ENCODE measurements at regions not wholly inside any gene's neighbourhood (a gene's known extent, or its start where the extent isn't known, plus 50 kb on each side); places are given as distances from the start of the nearest gene placed in this dataset.

DNA sequence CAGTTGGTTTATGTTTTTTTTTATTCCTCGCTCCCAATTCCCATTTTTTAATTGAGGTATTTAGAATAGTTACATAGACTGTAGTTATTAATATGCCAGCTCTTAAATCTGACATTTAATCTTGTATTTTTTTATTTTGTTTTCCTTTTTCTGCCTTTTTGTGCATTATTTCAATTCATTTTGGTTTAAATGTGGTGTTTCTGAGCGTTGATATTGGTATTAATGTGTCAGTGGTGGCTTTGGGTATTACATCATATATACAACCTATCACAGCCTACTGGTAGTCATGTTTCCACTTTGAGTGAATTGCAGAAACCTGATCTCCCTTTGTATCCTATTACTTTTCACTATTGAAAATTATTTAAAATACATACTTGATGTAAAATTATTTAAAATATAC is 1027.3 kb downstream of the KCNT2 start:
- H3K27me3 ChIP-seq, result no peaks in the 10 kb centered on the region
- no peak overlapping the region for H3K4me2 ChIP-seq
- H3F3A ChIP-seq (ENCODE audit: low read depth), result no peaks in the 10 kb centered on the region
- H3K27me3 Mint-ChIP-seq (ENCODE audit: insufficient read depth, low read depth), result no peaks in the 10 kb centered on the region
- H3K36me3 Mint-ChIP-seq, result no peaks in the 10 kb centered on the region
- H3K4me1 ChIP-seq, result peaks cover 3% of the 10 kb centered on the region
- H3K4me1 Mint-ChIP-seq, result no peaks in the 10 kb centered on the region
- H3K27ac Mint-ChIP-seq, result no peak overlapping the region
- H3K79me2 ChIP-seq (ENCODE audit: low read depth), result no peaks in the 10 kb centered on the region
- H3K4me3 Mint-ChIP-seq, result no peak overlapping the region
- DNase-seq (ENCODE audit: low spot score), result no peak
- TF ChIP-seq EZH2phosphoT487 (IDR thresholded peaks at IDR 0.05), result no peak
- TF ChIP-seq EZH2 (IDR thresholded peaks at IDR 0.05), result no peak
- TF ChIP-seq, protein P1, sequence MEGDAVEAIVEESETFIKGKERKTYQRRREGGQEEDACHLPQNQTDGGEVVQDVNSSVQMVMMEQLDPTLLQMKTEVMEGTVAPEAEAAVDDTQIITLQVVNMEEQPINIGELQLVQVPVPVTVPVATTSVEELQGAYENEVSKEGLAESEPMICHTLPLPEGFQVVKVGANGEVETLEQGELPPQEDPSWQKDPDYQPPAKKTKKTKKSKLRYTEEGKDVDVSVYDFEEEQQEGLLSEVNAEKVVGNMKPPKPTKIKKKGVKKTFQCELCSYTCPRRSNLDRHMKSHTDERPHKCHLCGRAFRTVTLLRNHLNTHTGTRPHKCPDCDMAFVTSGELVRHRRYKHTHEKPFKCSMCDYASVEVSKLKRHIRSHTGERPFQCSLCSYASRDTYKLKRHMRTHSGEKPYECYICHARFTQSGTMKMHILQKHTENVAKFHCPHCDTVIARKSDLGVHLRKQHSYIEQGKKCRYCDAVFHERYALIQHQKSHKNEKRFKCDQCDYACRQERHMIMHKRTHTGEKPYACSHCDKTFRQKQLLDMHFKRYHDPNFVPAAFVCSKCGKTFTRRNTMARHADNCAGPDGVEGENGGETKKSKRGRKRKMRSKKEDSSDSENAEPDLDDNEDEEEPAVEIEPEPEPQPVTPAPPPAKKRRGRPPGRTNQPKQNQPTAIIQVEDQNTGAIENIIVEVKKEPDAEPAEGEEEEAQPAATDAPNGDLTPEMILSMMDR (IDR thresholded peaks at IDR 0.05), result peak; percentile 27
- H3K27ac ChIP-seq, result no peak overlapping the region
- H3K9ac ChIP-seq, result no peak overlapping the region
- no peaks in the 10 kb centered on the region for H3K9me3 Mint-ChIP-seq
- H4K20me1 ChIP-seq (ENCODE audit: low read depth), result no peaks in the 10 kb centered on the region
- H3K9me3 ChIP-seq (ENCODE audit: low read depth), result no peaks in the 10 kb centered on the region
- H2AFZ ChIP-seq (replicated peaks), result no peak overlapping the region
- H3K36me3 ChIP-seq, result no peaks in the 10 kb centered on the region
- H3K4me3 ChIP-seq, result no peak overlapping the region

DNA sequence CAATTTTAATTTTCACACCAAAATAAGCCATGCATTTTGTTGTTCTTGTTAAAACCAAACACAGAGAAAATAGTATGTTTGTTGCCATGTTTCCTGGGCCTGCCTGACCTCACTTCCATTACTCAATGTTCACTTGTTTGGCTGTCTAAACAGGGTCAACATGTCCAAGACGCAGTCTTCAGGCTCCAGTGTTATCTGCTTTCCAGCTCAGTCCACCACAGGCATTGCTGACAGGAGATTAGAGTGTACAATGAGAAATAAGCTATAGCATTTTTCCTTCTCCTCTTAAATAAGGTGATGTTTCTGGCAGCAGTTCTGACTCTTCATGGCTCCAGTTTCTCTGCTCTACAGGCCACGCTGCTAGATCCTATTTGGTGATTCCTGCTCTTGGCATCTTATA is 1030.5 kb downstream of the KCNT2 start:
- H3K36me3 Mint-ChIP-seq, result no peaks in the 10 kb centered on the region
- H3K9me3 Mint-ChIP-seq, result peaks cover 2% of the 10 kb centered on the region
- DNase-seq (ENCODE audit: low spot score), result no peak
- Histone ChIP-seq H3K4me3 (no peak overlapping the region), H3K9ac (no peak overlapping the region), H3K79me2 (ENCODE audit: low read depth) (no peaks in the 10 kb centered on the region), H3K4me2 (no peak overlapping the region), H4K20me1 (ENCODE audit: low read depth) (no peaks in the 10 kb centered on the region), H3K27ac (no peak overlapping the region), H2AFZ (replicated peaks) (no peak overlapping the region), H3K36me3 (no peaks in the 10 kb centered on the region), H3K9me3 (ENCODE audit: low read depth) (no peaks in the 10 kb centered on the region), H3F3A (ENCODE audit: low read depth) (no peaks in the 10 kb centered on the region), H3K27me3 (no peaks in the 10 kb centered on the region), H3K4me1 (no peaks in the 10 kb centered on the region)
- no peak overlapping the region for H3K4me3 Mint-ChIP-seq
- no peaks in the 10 kb centered on the region for H3K27me3 Mint-ChIP-seq (ENCODE audit: insufficient read depth, low read depth)
- no peak overlapping the region for H3K27ac Mint-ChIP-seq
- TF ChIP-seq EZH2phosphoT487 (IDR thresholded peaks at IDR 0.05) (no peak), EZH2 (IDR thresholded peaks at IDR 0.05) (no peak)
- TF ChIP-seq, protein P1 (IDR thresholded peaks at IDR 0.05), result no peak
- H3K4me1 Mint-ChIP-seq, result no peaks in the 10 kb centered on the region

DNA sequence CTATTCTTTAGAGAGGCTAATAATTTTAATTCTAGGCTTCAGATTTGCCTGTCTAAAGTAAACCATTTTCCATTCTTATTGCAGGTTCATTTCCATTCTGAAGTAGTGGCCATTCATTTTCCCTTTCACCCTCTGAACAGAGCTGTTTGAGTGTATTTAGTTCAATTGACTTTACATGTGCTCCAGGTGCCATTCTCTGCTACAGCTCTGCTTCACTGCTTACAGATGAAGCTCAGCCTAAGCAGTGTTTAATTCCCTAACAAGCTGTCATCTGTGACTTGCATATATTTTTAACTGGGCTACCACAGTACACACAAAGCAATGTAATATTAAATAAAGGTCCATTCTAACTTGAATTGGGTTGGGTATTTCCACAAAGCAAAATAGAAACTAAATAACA is 1031.6 kb downstream of the KCNT2 start:
- H3K36me3 ChIP-seq, result no peaks in the 10 kb centered on the region
- no peak overlapping the region for H3K4me3 ChIP-seq
- no peaks in the 10 kb centered on the region for H3K9me3 ChIP-seq (ENCODE audit: low read depth)
- no peaks in the 10 kb centered on the region for H3F3A ChIP-seq (ENCODE audit: low read depth)
- DNase-seq (ENCODE audit: low spot score), result no peak
- H3K4me1 ChIP-seq, result no peaks in the 10 kb centered on the region
- H3K9me3 Mint-ChIP-seq, result peaks cover 4% of the 10 kb centered on the region
- H3K27me3 Mint-ChIP-seq (ENCODE audit: insufficient read depth, low read depth), result no peaks in the 10 kb centered on the region
- no peak overlapping the region for H2AFZ ChIP-seq (replicated peaks)
- H3K4me3 Mint-ChIP-seq, result no peak overlapping the region
- no peaks in the 10 kb centered on the region for H3K4me1 Mint-ChIP-seq
- no peaks in the 10 kb centered on the region for H3K36me3 Mint-ChIP-seq
- H3K79me2 ChIP-seq (ENCODE audit: low read depth), result no peaks in the 10 kb centered on the region
- no peaks in the 10 kb centered on the region for H3K27me3 ChIP-seq
- H3K4me2 ChIP-seq, result no peak overlapping the region
- no peak overlapping the region for H3K27ac Mint-ChIP-seq
- no peaks in the 10 kb centered on the region for H4K20me1 ChIP-seq (ENCODE audit: low read depth)
- no peak overlapping the region for H3K27ac ChIP-seq
- TF ChIP-seq, protein P1 (IDR thresholded peaks at IDR 0.05), result no peak
- no peak for TF ChIP-seq EZH2 (IDR thresholded peaks at IDR 0.05)
- TF ChIP-seq EZH2phosphoT487 (IDR thresholded peaks at IDR 0.05), result no peak
- H3K9ac ChIP-seq, result no peak overlapping the region

GRCh38 chr1:195574511-195574910 is 1033.7 kb downstream of the KCNT2 start:
- H3K4me1 Mint-ChIP-seq, result no peaks in the 10 kb centered on the region
- H3K4me3 Mint-ChIP-seq, result no peak overlapping the region
- no peak overlapping the region for H3K4me2 ChIP-seq
- H3K36me3 Mint-ChIP-seq, result no peaks in the 10 kb centered on the region
- H3K27me3 ChIP-seq, result no peaks in the 10 kb centered on the region
- peaks cover 4% of the 10 kb centered on the region for H3K9me3 Mint-ChIP-seq
- TF ChIP-seq, protein P1 (IDR thresholded peaks at IDR 0.05), result no peak
- no peak for TF ChIP-seq EZH2phosphoT487 (IDR thresholded peaks at IDR 0.05)
- no peak for TF ChIP-seq EZH2 (IDR thresholded peaks at IDR 0.05)
- H3K79me2 ChIP-seq (ENCODE audit: low read depth), result no peaks in the 10 kb centered on the region
- H3K36me3 ChIP-seq, result no peaks in the 10 kb centered on the region
- H3K27ac ChIP-seq, result no peak overlapping the region
- H4K20me1 ChIP-seq (ENCODE audit: low read depth), result no peaks in the 10 kb centered on the region
- no peak overlapping the region for H3K4me3 ChIP-seq
- H3K9ac ChIP-seq, result no peak overlapping the region
- no peak overlapping the region for H3K27ac Mint-ChIP-seq
- no peaks in the 10 kb centered on the region for H3K27me3 Mint-ChIP-seq (ENCODE audit: insufficient read depth, low read depth)
- no peaks in the 10 kb centered on the region for H3K9me3 ChIP-seq (ENCODE audit: low read depth)
- DNase-seq (ENCODE audit: low spot score), result no peak
- no peaks in the 10 kb centered on the region for H3F3A ChIP-seq (ENCODE audit: low read depth)
- H2AFZ ChIP-seq (replicated peaks), result no peak overlapping the region
- H3K4me1 ChIP-seq, result no peaks in the 10 kb centered on the region

All from neural progenitor cell (in vitro differentiated cells).